Neural progenitor cell (in vitro differentiated cells): ENCODE measurements at regions not wholly inside any gene's neighbourhood (a gene's known extent, or its start where the extent isn't known, plus 50 kb on each side); places are given as distances from the start of the nearest gene placed in this dataset.

Experiments used
- CTCF ChIP-seq: fragments of 200-600 bp; sonication (generic); IDR thresholded peaks from 2 replicates; pipeline ENCODE4 v1.5.1; 2017; ENCODE audit warnings: antibody characterized with exemption, mild to moderate bottlenecking
- EZH2 ChIP-seq: fragments of 200-600 bp; sonication (generic); IDR thresholded peaks from 2 replicates; pipeline ENCODE4 v1.6.1; 2017; ENCODE audit warnings: antibody characterized with exemption, mild to moderate bottlenecking, moderate library complexity
- EZH2phosphoT487 ChIP-seq: fragments of 200-600 bp; sonication (generic); IDR thresholded peaks from 2 replicates; pipeline ENCODE4 v1.6.1; 2017; ENCODE audit warnings: antibody characterized with exemption

GRCh38 chr22:27205492-27206373 lies 548.3 kb downstream of the MIAT start:
- TF ChIP-seq CTCF (no peak), EZH2phosphoT487 (no peak), EZH2 (no peak)
